Neutrophil (primary cell): ENCODE measurements at regions not wholly inside any gene's neighbourhood (a gene's known extent, or its start where the extent isn't known, plus 50 kb on each side); places are given as distances from the start of the nearest gene placed in this dataset.

Experiments used
- H3K27ac ChIP-seq: fragments of 200-600 bp; sonication (generic); 2 replicates; pipeline ENCODE4 v1.5.1; 2016; ENCODE audit warnings: mild to moderate bottlenecking, moderate library complexity
- H3K27me3 ChIP-seq: fragments of 200-600 bp; sonication (generic); 2 replicates; pipeline ENCODE4 v1.6.0; 2016; ENCODE audit warnings: mild to moderate bottlenecking
- H3K36me3 ChIP-seq: fragments of 200-600 bp; sonication (generic); 2 replicates; pipeline ENCODE4 v1.5.1; 2017
- H3K4me1 ChIP-seq, 2 experiments: fragments of 200-600 bp in 1 of 2; sonication (generic) in 1 of 2; 1 replicate in 1 of 2; 2 replicates in 1 of 2; pipeline versions ENCODE4 v1.5.1 to v1.6.1; 2013 to 2016; ENCODE audit warnings: low read depth in 1 of 2, low read length in 1 of 2, mild to moderate bottlenecking in 1 of 2, moderate library complexity in 1 of 2; ENCODE audit not compliant: control insufficient read depth in 1 of 2, insufficient read depth in 1 of 2
- H3K4me3 ChIP-seq, 2 experiments: fragments of 200-600 bp in 1 of 2; sonication (generic) in 1 of 2; 1 replicate in 1 of 2; 2 replicates in 1 of 2; pipeline ENCODE4 v1.5.1; 2013 to 2016; ENCODE audit warnings: low read depth in 1 of 2, low read length in 1 of 2, mild to moderate bottlenecking in 1 of 2, moderate library complexity in 1 of 2
- H3K9me3 ChIP-seq: fragments of 200-600 bp; sonication (generic); 2 replicates; pipeline ENCODE4 v1.5.1; 2016
- TF ChIP-seq, protein P1 (sequence below): fragments of 200-600 bp; sonication (generic); IDR thresholded peaks from 2 replicates; pipeline ENCODE4 v1.5.1; 2016; ENCODE audit warnings: antibody characterized with exemption

- Histone ChIP-seq H3K27ac (no peak overlapping the region), H3K4me1 (no peaks in the 10 kb centered on the region), H3K36me3 (no peaks in the 10 kb centered on the region), H3K4me3 (no peak overlapping the region), H3K9me3 (no peaks in the 10 kb centered on the region), H3K27me3 (no peaks in the 10 kb centered on the region)
- TF ChIP-seq, protein P1, sequence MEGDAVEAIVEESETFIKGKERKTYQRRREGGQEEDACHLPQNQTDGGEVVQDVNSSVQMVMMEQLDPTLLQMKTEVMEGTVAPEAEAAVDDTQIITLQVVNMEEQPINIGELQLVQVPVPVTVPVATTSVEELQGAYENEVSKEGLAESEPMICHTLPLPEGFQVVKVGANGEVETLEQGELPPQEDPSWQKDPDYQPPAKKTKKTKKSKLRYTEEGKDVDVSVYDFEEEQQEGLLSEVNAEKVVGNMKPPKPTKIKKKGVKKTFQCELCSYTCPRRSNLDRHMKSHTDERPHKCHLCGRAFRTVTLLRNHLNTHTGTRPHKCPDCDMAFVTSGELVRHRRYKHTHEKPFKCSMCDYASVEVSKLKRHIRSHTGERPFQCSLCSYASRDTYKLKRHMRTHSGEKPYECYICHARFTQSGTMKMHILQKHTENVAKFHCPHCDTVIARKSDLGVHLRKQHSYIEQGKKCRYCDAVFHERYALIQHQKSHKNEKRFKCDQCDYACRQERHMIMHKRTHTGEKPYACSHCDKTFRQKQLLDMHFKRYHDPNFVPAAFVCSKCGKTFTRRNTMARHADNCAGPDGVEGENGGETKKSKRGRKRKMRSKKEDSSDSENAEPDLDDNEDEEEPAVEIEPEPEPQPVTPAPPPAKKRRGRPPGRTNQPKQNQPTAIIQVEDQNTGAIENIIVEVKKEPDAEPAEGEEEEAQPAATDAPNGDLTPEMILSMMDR = no peak
Measured at GRCh38 chr15:62610265-62610869, 432.2 kb upstream of the TPM1 start.

GRCh38 chr15:62611002-62611401 is 431.5 kb upstream of the TPM1 start:
- H3K27me3 ChIP-seq = no peaks in the 10 kb centered on the region
- H3K27ac ChIP-seq = no peak overlapping the region
- H3K9me3 ChIP-seq = no peaks in the 10 kb centered on the region
- no peak overlapping the region for H3K4me3 ChIP-seq
- no peaks in the 10 kb centered on the region for H3K36me3 ChIP-seq
- TF ChIP-seq, protein P1 = no peak
- no peaks in the 10 kb centered on the region for H3K4me1 ChIP-seq

GRCh38 chr15:62612183-62612733 is 430.3 kb upstream of the TPM1 start:
- Histone ChIP-seq H3K4me1 (no peaks in the 10 kb centered on the region), H3K36me3 (no peaks in the 10 kb centered on the region), H3K9me3 (no peaks in the 10 kb centered on the region), H3K27ac (no peak overlapping the region), H3K27me3 (no peaks in the 10 kb centered on the region), H3K4me3 (no peak overlapping the region)
- TF ChIP-seq, protein P1 = no peak

GRCh38 chr15:62612771-62613170 is 429.8 kb upstream of the TPM1 start:
- H3K27ac ChIP-seq = no peak overlapping the region
- H3K4me3 ChIP-seq = no peak overlapping the region
- TF ChIP-seq, protein P1 = no peak
- H3K36me3 ChIP-seq = no peaks in the 10 kb centered on the region
- no peaks in the 10 kb centered on the region for H3K4me1 ChIP-seq
- H3K9me3 ChIP-seq = no peaks in the 10 kb centered on the region
- no peaks in the 10 kb centered on the region for H3K27me3 ChIP-seq

GRCh38 chr15:62616746-62617145 is 425.8 kb upstream of the TPM1 start:
- Histone ChIP-seq H3K9me3 (no peaks in the 10 kb centered on the region), H3K4me1 (no peaks in the 10 kb centered on the region), H3K36me3 (no peaks in the 10 kb centered on the region), H3K4me3 (no peak overlapping the region), H3K27me3 (no peaks in the 10 kb centered on the region), H3K27ac (no peak overlapping the region)
- TF ChIP-seq, protein P1 = no peak
